ENCODE measurements at regions not wholly inside any gene's neighbourhood (a gene's known extent, or its start where the extent isn't known, plus 50 kb on each side); places are given as distances from the start of the nearest gene placed in this dataset.

DNA sequence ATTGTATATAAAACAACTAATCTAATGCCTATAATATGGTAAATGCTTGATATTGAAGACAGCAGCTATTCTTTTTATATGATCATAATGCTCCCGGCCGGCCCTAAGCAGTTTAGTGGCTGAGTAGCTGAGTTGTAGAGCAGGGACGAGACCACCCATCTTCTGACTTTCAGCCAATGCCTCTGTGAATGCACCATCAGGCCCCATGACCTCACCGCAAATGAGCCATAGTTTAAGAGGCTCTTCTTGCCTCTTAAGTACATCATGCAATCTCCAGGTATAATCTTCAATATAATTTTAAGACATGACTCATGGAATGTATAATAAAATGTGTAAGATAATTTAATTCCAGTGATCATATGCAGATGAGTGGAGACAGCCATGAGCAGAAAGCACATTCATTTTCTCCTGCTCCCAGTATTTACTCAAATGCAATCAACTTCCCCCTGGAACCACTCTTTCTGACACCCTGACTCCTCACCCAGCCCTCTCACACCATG lies 78.9 kb upstream of the SNX9 start:
- intact Hi-C loops (cut with micrococcal nuclease) (no loop called here), in situ Hi-C loops (cut with MboI) (no loop called here)
- Histone ChIP-seq H2AFZ (ENCODE audit: low read depth, low read length) (no peak overlapping the region), H3K9me3 (replicated peaks; ENCODE audit: control insufficient read depth, insufficient read depth, low read depth, low read length) (no peaks in the 10 kb centered on the region), H3K27ac (ENCODE audit: extremely low read depth, low read depth, low read length) (no peak overlapping the region), H3K27me3 (ENCODE audit: control insufficient read depth in 2 of 2, insufficient read depth in 2 of 2, low read length in 2 of 2) (peaks cover 0 to 6% of the 10 kb centered on the region in 2 experiments; a peak in 1 of 5 replicates), H3K4me1 (replicated peaks in 1 of 2; ENCODE audit: control insufficient read depth in 2 of 2, insufficient read depth in 2 of 2, low read length in 2 of 2) (peaks cover 0 to 11% of the 10 kb centered on the region in 2 experiments; a peak in 4 of 5 replicates), H3K79me2 (ENCODE audit: control insufficient read depth, insufficient read depth, low read length) (no peaks in the 10 kb centered on the region), H3K9ac (ENCODE audit: insufficient read depth in 1 of 2, low read depth in 2 of 2, low read length in 2 of 2) (no peak overlapping the region), H3K4me3 (no peak overlapping the region), H3K4me2 (ENCODE audit: insufficient read depth, low read length) (no peak overlapping the region), H3K9me1 (ENCODE audit: control insufficient read depth, insufficient read depth, low read length) (no peaks in the 10 kb centered on the region), H4K20me1 (replicated peaks; ENCODE audit: control insufficient read depth, insufficient read depth, low read length) (no peaks in the 10 kb centered on the region), H3K36me3 (ENCODE audit: control insufficient read depth, insufficient read depth, low read length) (no peaks in the 10 kb centered on the region)
- ATAC-seq, result no peak
- ChIA-PET POLR2A (no interaction called here), CTCF (ENCODE audit: low intra/inter-chr PET ratio) (interaction anchor here (0.6 kb wide), 1 partner anchor 17 kb away, joined by 4 read pairs; no protein-coding TSS in a partner anchor)
- no TSS peak for BruUV-seq (replicated peaks)
- FAIRE-seq, result no peak
- no peak for DNase-seq (ENCODE audit: extremely low read depth in 1 of 4, low spot score in 3 of 4)
- 30% methylated on average over 4 of the region's 4 CpGs for WGBS (ENCODE audit: insufficient coverage, low coverage, missing lambda C conversion rate)
- TF ChIP-seq CREB1 (IDR thresholded peaks at IDR 0.05), result no peak
- no peak for TF ChIP-seq CREB1 (CRISPR knock-in tag; IDR thresholded peaks at IDR 0.05)
- no peak for TF ChIP-seq GABPA (tag; conservative IDR thresholded peaks at IDR 0.05; ENCODE audit: low read depth)
- TF ChIP-seq KLF1 (tag; IDR thresholded peaks at IDR 0.05), result no peak
- no peak for TF ChIP-seq CBX8 (IDR thresholded peaks at IDR 0.05; ENCODE audit: borderline replicate concordance, extremely low read depth, low read depth, low read length, poor library complexity, severe bottlenecking)
- no peak for TF ChIP-seq NFYB (IDR thresholded peaks at IDR 0.05; ENCODE audit: extremely low read depth, insufficient read length)
- TF ChIP-seq CEBPZ (IDR thresholded peaks at IDR 0.05; ENCODE audit: borderline replicate concordance, low read depth, low read length), result no peak
- TF ChIP-seq ETS2 (tag; IDR thresholded peaks at IDR 0.05; ENCODE audit: borderline replicate concordance, poor library complexity, severe bottlenecking), result no peak
- no peak for TF ChIP-seq ZNF77 (CRISPR knock-in tag; IDR thresholded peaks at IDR 0.05)
- no peak for TF ChIP-seq ZNF785 (CRISPR knock-in tag; IDR thresholded peaks at IDR 0.05)
- TF ChIP-seq DACH1 (IDR thresholded peaks at IDR 0.05; ENCODE audit: partially characterized antibody), result no peak
- TF ChIP-seq, protein P1, sequence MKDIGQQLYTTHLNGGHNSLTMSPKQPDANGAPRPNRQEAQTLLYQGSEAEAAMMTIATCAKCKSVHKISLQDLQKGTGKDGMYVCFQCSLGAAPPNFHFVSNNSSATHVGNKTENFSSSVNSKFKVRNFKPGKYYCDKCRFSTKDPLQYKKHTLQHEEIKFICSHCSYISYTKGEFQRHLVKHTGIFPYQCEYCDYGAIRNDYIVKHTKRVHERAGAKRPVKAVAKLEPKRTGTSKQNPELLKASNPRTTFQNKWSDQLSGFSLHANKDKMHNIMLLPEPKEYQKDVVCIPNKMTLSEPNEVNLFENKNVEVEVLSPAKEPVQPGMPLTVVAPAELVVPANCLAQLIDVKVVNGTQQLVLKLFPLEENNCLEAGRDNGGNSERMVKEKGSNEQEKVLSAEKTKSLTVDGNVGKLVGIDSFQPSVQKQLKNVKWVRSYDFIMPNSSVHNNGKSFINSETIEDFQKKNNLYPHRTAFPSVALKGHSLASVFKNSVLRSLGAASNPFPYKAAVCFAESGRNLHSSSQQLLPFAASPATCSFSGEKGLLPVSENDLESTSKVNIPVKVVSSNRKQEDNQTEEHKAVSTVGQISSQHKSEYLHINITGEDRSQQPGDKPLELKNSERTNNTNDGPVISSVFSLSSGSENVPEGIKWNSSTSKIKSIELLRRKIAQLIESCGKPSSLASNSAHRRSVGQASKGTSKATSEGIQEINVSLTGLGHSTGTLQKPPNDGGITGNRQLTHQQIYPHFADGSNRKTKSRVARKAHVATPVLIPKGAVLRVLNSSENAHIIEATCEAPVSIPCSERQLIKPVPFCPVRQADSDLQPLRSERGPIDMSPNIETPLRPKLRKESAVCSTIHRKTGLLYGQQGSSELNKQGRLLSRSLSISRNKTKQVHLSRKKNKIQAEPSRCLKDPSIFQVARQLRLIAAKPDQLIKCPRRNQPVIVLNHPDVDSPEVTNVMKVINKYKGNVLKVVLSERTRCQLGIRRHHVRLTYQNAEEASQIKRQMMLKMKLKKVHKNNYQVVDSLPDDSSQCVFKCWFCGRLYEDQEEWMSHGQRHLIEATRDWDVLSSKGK (CRISPR knock-in tag; IDR thresholded peaks at IDR 0.05), result no peak
- TF ChIP-seq ETV5 (CRISPR knock-in tag; IDR thresholded peaks at IDR 0.05; ENCODE audit: low read depth), result no peak
- no peak for TF ChIP-seq MEIS2 (IDR thresholded peaks at IDR 0.05; ENCODE audit: partially characterized antibody)
- no peak for TF ChIP-seq ZBTB34 (CRISPR knock-in tag; IDR thresholded peaks at IDR 0.05)

Measured in K562 (cell line).